Activated naive CD4-positive, alpha-beta T cell treated with anti-CD3 and anti-CD28 coated beads for 36 hours (primary cell): ENCODE measurements at regions not wholly inside any gene's neighbourhood (a gene's known extent, or its start where the extent isn't known, plus 50 kb on each side); places are given as distances from the start of the nearest gene placed in this dataset.

Experiments used
- CTCF ChIA-PET: fragments of 350-600 bp; sonication (Branson Sonifier 250); formaldehyde crosslinking; loops from one replicate; lab custom pipeline; 2021; ENCODE audit warnings: antibody characterized with exemption; lab: Charles Lee
- DNase-seq: peaks from one replicate; pipeline ENCODE4 v3.0.0-alpha.2; 2020
- H3K27ac Mint-ChIP-seq: one replicate; pipeline ENCODE4 v1.8.0; 2021; ENCODE audit warnings: mild to moderate bottlenecking, mixed read lengths
- H3K27me3 Mint-ChIP-seq: one replicate; pipeline ENCODE4 v1.8.0; 2021; ENCODE audit warnings: low read depth, mixed read lengths
- H3K36me3 Mint-ChIP-seq: one replicate; pipeline ENCODE4 v1.8.0; 2021; ENCODE audit warnings: low read depth, mixed read lengths
- H3K4me1 Mint-ChIP-seq: one replicate; pipeline ENCODE4 v1.8.0; 2021; ENCODE audit warnings: low read depth, mixed read lengths
- H3K4me3 Mint-ChIP-seq: one replicate; pipeline ENCODE4 v1.8.0; 2021; ENCODE audit warnings: mild to moderate bottlenecking, moderate library complexity, mixed read lengths
- H3K9me3 Mint-ChIP-seq: one replicate; pipeline ENCODE4 v1.8.0; 2021; ENCODE audit warnings: mixed read lengths
- intact Hi-C: fragments of 100-400 bp; cut with micrococcal nuclease; formaldehyde crosslinking; loops from one replicate; pipeline ENCODE4 v1.15.1; 2023

DNA sequence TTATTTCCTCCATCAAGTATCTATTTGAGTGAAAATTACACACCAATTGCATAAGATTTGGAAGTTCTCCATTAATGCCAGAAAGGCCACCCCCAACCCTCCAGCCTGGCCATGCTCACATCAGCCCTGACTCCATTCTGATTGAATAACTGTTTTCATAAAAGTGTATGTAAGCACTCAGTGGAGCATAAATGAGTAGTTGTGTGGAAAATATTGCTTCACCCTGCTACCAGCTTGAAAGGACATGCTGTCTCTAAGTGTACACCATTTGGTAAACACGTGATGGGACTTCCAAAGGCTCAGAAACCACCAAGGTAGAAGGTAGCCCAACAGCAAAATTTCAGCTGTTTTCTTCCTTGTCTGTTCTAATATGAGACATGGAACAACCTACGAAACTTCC, 393.8 kb downstream of the ZNF385D start:
- Mint-ChIP-seq H3K36me3 (no peaks in the 10 kb centered on the region), H3K27me3 (no peaks in the 10 kb centered on the region), H3K9me3 (peaks cover 9% of the 10 kb centered on the region), H3K4me3 (no peak overlapping the region), H3K4me1 (no peaks in the 10 kb centered on the region), H3K27ac (no peak overlapping the region)
- CTCF ChIA-PET: no interaction called here
- intact Hi-C loops: no loop called here
- no peak for DNase-seq

DNA sequence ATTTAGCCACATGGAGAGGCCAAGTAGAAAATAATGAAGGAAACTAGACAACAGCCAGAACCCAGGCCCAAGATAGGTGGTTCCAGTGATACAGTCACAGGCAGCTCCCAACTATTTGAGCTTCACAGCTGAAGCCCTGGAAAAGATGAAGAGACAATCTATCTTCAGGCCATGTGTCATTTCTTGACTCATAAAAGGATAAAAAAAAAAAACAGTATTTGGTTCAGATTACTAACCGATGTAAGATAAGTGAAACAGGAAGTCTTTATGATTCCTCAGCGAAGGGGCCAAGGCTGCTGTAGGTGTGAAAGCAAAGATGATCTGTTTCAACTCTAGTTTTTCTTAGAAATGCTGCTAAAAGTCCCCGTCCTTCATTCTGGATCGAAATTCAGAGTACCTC, 394.6 kb downstream of the ZNF385D start:
- Mint-ChIP-seq H3K27ac (no peak overlapping the region), H3K4me3 (no peak overlapping the region), H3K36me3 (no peaks in the 10 kb centered on the region), H3K4me1 (no peaks in the 10 kb centered on the region), H3K27me3 (no peaks in the 10 kb centered on the region), H3K9me3 (peaks cover 11% of the 10 kb centered on the region)
- intact Hi-C loops: no loop called here
- CTCF ChIA-PET: interaction anchor here (0.5 kb wide), 1 partner anchor 23 kb away, joined by 3 read pairs; no protein-coding TSS in a partner anchor
- no peak for DNase-seq

DNA sequence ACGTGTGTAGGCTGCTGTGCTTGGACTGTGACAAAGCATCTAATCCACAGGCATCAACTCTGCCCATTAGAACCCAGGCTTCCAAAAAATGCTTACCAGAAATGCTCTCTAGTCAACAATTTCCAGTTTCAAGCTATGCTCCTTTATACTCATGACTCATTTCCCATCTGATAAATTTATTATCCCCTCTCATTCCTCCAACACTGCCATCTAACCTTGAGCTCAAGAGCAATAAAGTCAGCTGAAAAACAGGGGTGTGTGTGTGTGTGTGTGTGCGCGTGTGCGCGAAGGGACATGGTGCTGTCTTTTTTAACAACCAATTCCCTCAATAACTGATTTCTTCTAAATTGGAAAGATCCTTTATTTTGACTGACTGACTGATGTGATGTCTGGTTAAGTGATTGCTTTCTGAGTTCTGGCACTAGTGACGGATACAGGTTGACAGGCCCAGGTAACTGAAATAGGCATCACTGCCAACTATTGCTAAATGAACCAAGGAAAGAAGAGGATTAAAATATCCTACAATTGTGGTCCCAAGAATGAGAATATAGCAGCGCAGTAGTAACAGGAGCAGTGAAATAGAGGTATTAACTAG, 405.5 kb downstream of the ZNF385D start:
- no peak overlapping the region for H3K27ac Mint-ChIP-seq
- no peak overlapping the region for H3K4me3 Mint-ChIP-seq
- no peaks in the 10 kb centered on the region for H3K36me3 Mint-ChIP-seq
- no peaks in the 10 kb centered on the region for H3K27me3 Mint-ChIP-seq
- DNase-seq: no peak
- CTCF ChIA-PET: interaction anchor here (0.6 kb wide), 1 partner anchor 1842 kb away, joined by 3 read pairs; no protein-coding TSS in a partner anchor
- intact Hi-C loops: no loop called here
- no peaks in the 10 kb centered on the region for H3K4me1 Mint-ChIP-seq
- peaks cover 3% of the 10 kb centered on the region for H3K9me3 Mint-ChIP-seq

DNA sequence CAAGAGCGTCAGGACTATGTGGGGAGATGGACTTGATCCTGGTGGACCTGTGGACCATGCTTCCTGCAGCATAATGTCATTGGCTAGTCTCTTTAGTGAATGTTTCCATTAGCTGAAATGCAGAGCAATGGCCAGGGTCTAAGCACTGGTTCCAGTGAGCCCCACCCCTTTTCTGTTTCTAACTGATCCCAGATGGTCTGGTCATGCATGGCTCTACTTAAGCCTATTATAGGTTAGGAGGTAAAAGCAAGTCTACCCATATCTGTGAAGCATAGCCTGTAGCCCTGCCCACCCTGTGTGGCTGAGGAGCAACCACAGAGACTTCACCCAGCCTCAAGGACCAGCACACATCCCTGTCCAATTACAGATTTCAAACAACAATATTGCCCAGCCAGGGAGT, 419.2 kb downstream of the ZNF385D start:
- Mint-ChIP-seq H3K9me3 (peaks cover 2% of the 10 kb centered on the region), H3K27me3 (no peaks in the 10 kb centered on the region), H3K27ac (no peak overlapping the region), H3K36me3 (no peaks in the 10 kb centered on the region), H3K4me3 (no peak overlapping the region), H3K4me1 (peaks cover 6% of the 10 kb centered on the region)
- intact Hi-C loops: no loop called here
- CTCF ChIA-PET: no interaction called here
- DNase-seq: no peak

DNA sequence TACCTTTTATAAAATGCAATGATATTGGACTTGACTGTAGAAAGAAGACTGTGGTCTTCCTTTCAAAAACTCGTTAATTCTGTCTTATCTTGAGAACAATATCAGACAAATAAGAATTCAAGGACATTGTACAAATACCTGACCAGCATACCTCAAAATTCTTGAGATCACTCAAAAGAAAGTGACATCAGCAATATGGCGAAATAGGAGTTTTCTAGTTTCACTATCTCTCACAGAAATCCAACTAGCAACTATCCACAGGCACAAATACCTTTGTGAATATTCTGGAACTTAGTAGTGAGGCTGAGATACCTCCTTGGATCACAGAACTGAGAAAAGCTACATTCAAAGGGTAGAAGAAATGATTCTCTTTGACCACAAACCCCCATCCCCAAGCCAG, 419.7 kb downstream of the ZNF385D start:
- CTCF ChIA-PET: no interaction called here
- intact Hi-C loops: no loop called here
- Mint-ChIP-seq H3K27me3 (no peaks in the 10 kb centered on the region), H3K27ac (no peak overlapping the region), H3K36me3 (no peaks in the 10 kb centered on the region), H3K4me1 (peaks cover 6% of the 10 kb centered on the region), H3K4me3 (no peak overlapping the region), H3K9me3 (peaks cover 2% of the 10 kb centered on the region)
- no peak for DNase-seq

DNA sequence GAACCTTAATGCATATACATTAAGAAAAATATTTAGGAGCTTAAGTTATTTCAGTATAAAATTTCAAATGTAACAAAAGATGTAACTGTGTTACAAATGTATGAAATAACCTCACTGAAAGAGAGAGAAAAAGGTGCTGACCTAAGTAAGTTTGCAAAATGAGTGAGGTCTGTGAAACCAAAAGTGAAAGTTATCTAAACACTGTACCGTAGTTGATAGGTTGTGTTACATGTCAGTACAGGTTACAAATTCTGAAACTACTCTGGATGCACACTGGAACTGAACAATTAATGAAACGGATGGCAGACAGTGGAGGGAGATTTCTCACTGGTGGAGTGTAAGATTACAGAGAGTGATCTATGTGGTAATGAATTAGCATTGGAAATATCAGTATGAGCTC, 420.7 kb downstream of the ZNF385D start:
- CTCF ChIA-PET: no interaction called here
- intact Hi-C loops: no loop called here
- H3K27ac Mint-ChIP-seq: no peak overlapping the region
- peaks cover 6% of the 10 kb centered on the region for H3K4me1 Mint-ChIP-seq
- no peaks in the 10 kb centered on the region for H3K9me3 Mint-ChIP-seq
- no peaks in the 10 kb centered on the region for H3K27me3 Mint-ChIP-seq
- DNase-seq: no peak
- no peaks in the 10 kb centered on the region for H3K36me3 Mint-ChIP-seq
- H3K4me3 Mint-ChIP-seq: no peak overlapping the region

DNA sequence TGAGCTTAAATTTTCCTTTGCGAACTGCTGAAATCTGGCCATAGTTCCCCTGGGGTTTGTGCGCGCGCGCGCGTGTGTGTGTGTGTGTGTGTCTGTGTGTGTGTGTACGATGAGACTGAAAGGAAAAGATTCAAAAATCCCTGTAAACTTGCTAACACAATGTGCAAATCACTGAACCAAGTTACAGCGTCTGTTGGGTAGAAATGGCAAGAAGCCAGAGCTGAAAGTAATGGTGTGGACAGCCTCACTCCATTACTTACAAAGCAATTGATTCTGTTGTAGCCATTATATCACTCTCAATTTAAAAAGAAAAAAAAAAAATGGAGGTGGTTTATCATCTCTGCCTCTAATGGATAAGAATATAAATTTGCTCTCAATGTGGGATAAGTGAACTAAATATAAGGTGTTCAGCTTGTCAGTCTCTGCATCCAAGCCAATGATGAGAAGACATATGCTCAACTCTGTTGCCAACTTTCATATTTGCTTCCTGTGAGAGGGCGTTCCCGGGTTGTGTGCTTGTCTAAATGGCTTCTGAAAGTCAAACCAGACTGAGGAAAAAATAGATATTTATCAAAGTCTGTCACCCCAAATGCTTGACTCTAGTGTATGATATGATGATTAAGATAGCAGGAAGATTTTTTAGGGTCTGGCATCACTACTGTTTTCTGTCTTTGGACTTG, 422.2 kb downstream of the ZNF385D start:
- intact Hi-C loops: no loop called here
- H3K4me1 Mint-ChIP-seq: peaks cover 6% of the 10 kb centered on the region
- DNase-seq: no peak
- CTCF ChIA-PET: no interaction called here
- no peaks in the 10 kb centered on the region for H3K36me3 Mint-ChIP-seq
- no peaks in the 10 kb centered on the region for H3K27me3 Mint-ChIP-seq
- H3K4me3 Mint-ChIP-seq: no peak overlapping the region
- H3K27ac Mint-ChIP-seq: no peak overlapping the region
- H3K9me3 Mint-ChIP-seq: no peaks in the 10 kb centered on the region

DNA sequence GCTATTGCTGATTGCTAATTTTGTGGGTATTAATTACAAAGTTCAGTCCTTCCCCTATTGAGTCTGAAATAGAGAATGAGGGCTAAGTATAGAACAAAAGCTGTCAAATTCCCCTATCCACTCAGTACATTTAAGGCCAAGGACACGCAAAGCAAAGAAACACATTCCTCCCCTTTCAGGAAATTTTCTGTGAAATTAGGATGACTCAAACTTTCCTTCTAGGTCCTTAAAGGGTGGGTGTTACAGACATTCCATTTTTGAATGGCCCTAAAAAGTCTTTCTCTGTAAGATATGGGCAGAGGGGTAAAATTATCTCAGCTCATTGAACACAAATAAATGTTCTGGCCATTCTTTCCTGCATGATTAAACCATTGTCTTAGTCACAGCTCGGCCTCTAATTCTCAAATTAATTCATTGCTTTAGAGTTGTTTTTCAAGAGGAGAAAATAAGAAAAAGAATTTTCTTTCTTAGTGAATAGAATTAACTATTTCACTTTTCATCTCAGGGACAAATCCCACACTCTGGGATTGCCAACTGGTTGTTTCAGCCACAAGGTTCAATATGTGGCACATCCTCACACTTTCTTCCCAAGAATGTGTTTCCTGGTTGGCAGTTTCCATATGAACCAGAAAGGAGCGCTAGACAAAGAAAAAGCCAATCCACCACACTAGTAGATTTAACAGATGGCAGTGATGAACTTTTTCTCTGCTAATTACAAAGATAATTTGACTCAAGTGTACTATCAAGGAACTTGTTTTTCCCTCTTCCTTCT, 424.1 kb downstream of the ZNF385D start:
- Mint-ChIP-seq H3K36me3 (no peaks in the 10 kb centered on the region), H3K9me3 (no peaks in the 10 kb centered on the region), H3K4me1 (peaks cover 6% of the 10 kb centered on the region), H3K4me3 (no peak overlapping the region), H3K27ac (no peak overlapping the region), H3K27me3 (no peaks in the 10 kb centered on the region)
- CTCF ChIA-PET: no interaction called here
- DNase-seq: no peak
- intact Hi-C loops: no loop called here

DNA sequence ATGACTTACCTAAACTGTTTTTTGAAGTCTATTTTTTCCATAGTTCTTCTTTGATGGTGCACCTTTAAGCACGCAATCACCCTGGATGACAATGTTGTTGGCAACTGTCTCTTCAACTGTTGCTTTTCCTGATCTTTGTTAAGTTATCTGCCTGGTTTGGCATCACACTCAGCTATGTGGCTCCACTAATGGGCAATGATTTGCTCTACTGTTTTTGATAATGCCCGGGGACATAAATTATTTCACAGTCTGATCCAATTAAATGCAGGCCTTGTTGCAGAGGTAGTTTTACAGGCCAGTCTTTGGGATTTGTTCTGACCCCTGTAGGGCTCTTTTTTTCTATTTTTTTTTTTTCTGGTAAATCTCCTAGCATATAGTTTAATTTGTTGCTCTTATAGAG, 436.3 kb downstream of the ZNF385D start:
- intact Hi-C loops: no loop called here
- H3K9me3 Mint-ChIP-seq: peaks cover 4% of the 10 kb centered on the region
- no peaks in the 10 kb centered on the region for H3K4me1 Mint-ChIP-seq
- CTCF ChIA-PET: no interaction called here
- DNase-seq: no peak
- H3K27ac Mint-ChIP-seq: no peak overlapping the region
- no peaks in the 10 kb centered on the region for H3K27me3 Mint-ChIP-seq
- no peak overlapping the region for H3K4me3 Mint-ChIP-seq
- H3K36me3 Mint-ChIP-seq: no peaks in the 10 kb centered on the region

DNA sequence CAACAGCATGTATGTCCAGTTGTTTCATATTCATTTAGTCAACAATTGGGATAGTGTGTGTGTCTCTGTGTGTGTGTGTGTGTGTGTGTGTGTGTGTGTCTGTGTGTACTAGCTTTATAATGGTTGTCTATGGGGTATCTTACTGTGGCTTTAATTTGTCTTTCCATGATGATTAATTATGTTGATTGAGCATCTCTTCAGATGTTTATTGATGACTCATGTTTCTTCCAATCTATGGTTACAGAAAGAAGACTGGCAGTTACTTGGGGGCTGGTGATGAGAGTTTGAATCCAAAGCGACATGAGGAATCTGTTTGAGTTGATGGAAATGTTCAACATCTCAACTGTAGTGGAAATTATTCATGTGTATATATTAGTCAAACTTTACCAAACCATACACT, 440.1 kb downstream of the ZNF385D start:
- H3K4me1 Mint-ChIP-seq: no peaks in the 10 kb centered on the region
- peaks cover 12% of the 10 kb centered on the region for H3K9me3 Mint-ChIP-seq
- intact Hi-C loops: no loop called here
- CTCF ChIA-PET: no interaction called here
- DNase-seq: no peak
- H3K36me3 Mint-ChIP-seq: no peaks in the 10 kb centered on the region
- H3K27me3 Mint-ChIP-seq: no peaks in the 10 kb centered on the region
- H3K4me3 Mint-ChIP-seq: no peak overlapping the region
- no peak overlapping the region for H3K27ac Mint-ChIP-seq

DNA sequence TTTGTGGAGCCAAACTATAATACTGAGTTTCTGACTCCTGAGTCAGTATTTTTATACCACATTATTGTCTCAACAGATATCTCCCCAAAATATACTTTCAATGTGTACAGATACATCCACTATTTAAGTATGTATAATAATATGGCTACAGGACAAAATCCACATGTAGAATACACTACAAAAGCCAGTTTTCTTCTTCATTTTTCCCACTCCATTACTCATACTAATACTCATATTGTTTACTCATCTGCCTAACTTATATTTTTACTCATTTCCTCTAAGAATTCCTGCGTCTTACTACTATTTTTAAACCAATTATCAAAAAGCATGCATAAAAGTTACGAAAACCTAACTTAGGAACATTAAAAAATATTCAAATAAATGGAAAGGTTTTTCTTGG, 440.8 kb downstream of the ZNF385D start:
- Mint-ChIP-seq H3K9me3 (peaks cover 15% of the 10 kb centered on the region), H3K4me3 (no peak overlapping the region), H3K36me3 (no peaks in the 10 kb centered on the region), H3K27ac (no peak overlapping the region), H3K27me3 (no peaks in the 10 kb centered on the region), H3K4me1 (no peaks in the 10 kb centered on the region)
- CTCF ChIA-PET: no interaction called here
- intact Hi-C loops: no loop called here
- DNase-seq: no peak

DNA sequence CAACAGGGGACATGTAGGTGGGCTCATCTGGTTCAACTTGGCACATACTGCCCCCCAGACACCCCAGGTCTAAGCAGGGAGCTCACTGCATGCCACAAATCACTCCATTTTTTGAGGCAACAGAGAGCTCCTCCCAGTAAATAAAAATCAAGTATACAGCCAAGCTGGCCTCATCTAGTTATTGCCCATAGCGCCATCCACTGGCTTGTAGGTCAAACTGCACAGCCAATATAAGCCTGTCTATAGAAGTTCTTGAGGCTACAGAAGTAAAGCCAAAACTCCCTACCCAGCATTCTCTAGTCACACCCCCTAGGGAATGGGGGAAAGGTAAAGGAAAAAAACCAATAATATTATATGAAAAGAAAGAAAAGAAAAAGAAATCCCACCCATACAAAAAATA, 453.7 kb downstream of the ZNF385D start:
- intact Hi-C loops: no loop called here
- peaks cover 19% of the 10 kb centered on the region for H3K9me3 Mint-ChIP-seq

DNA sequence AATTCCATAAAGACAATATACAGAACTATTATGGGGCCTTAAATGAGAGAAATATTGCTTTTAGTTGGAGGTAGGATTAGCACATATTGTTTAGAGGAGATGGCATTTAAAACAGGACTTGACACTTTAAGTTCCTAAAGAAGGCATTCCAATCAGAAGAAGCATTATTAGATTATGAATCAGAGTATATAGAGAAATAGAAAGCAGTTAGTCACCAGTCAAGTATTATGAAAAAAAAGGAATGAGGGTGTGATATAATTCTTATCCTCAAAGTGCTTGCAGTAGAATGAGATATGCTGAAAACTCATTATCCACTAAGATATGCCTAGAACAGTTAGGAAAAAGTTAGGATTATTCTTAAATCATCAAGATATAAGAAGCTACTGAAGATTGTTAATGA, 456.2 kb downstream of the ZNF385D start:
- H3K36me3 Mint-ChIP-seq: peaks cover 2% of the 10 kb centered on the region
- CTCF ChIA-PET: no interaction called here
- no peak overlapping the region for H3K27ac Mint-ChIP-seq
- intact Hi-C loops: no loop called here
- H3K4me1 Mint-ChIP-seq: no peaks in the 10 kb centered on the region
- H3K9me3 Mint-ChIP-seq: peaks cover 11% of the 10 kb centered on the region
- DNase-seq: no peak
- H3K27me3 Mint-ChIP-seq: no peaks in the 10 kb centered on the region
- no peak overlapping the region for H3K4me3 Mint-ChIP-seq

More for the DNA sequence above, 453.7 kb downstream of the ZNF385D start:
- Mint-ChIP-seq H3K27ac (no peak overlapping the region), H3K36me3 (peaks cover 3% of the 10 kb centered on the region), H3K27me3 (no peaks in the 10 kb centered on the region), H3K4me3 (no peak overlapping the region), H3K4me1 (no peaks in the 10 kb centered on the region)
- CTCF ChIA-PET: no interaction called here
- DNase-seq: no peak
